RCC 7860 (cell line): ENCODE measurements at regions not wholly inside any gene's neighbourhood (a gene's known extent, or its start where the extent isn't known, plus 50 kb on each side); places are given as distances from the start of the nearest gene placed in this dataset.

Experiments
- DNase-seq: peaks from one replicate; pipeline ENCODE4 v3.0.0-alpha.2; 2015; ENCODE audit warnings: low spot score
- FAIRE-seq: peaks from 2 replicates; lab custom pipeline; 2012; peaks lifted over from hg19 to GRCh38; lab: Jason Lieb, UNC

GRCh38 chr2:236960531-236960930 is 125.2 kb upstream of the COPS8 start:
- no peak for DNase-seq
- FAIRE-seq: no peak

GRCh38 chr2:236962816-236963215 is 122.9 kb upstream of the COPS8 start:
- FAIRE-seq: no peak
- no peak for DNase-seq

- DNase-seq (no peak), FAIRE-seq (no peak)
Measured at GRCh38 chr2:236963631-236964182, 122.0 kb upstream of the COPS8 start.

GRCh38 chr2:236964291-236964690 is 121.4 kb upstream of the COPS8 start:
- FAIRE-seq (no peak), DNase-seq (no peak)

- no peak for DNase-seq
- FAIRE-seq: no peak
Measured at GRCh38 chr2:236965021-236965840, 120.5 kb upstream of the COPS8 start.

GRCh38 chr2:236965841-236966096 is 119.9 kb upstream of the COPS8 start:
- FAIRE-seq (no peak), DNase-seq (no peak)

GRCh38 chr2:236967499-236967783 is 118.2 kb upstream of the COPS8 start:
- no peak for DNase-seq

GRCh38 chr2:236968101-236968879 is 117.4 kb upstream of the COPS8 start:
- no peak for DNase-seq
- no peak for FAIRE-seq

More at GRCh38 chr2:236967499-236967783, 118.2 kb upstream of the COPS8 start:
- FAIRE-seq: no peak

- no peak for DNase-seq
- FAIRE-seq: no peak
Measured at GRCh38 chr2:236968880-236969534, 116.7 kb upstream of the COPS8 start.

- DNase-seq (no peak), FAIRE-seq (no peak)
Measured at GRCh38 chr2:236969767-236970655, 115.7 kb upstream of the COPS8 start.

- DNase-seq (no peak), FAIRE-seq (no peak)
Measured at GRCh38 chr2:236970656-236971010, 115.1 kb upstream of the COPS8 start.

- FAIRE-seq (no peak), DNase-seq (no peak)
Measured at GRCh38 chr2:236971131-236971821, 114.4 kb upstream of the COPS8 start.

- DNase-seq (no peak), FAIRE-seq (no peak)
Measured at GRCh38 chr2:236971919-236972381, 113.7 kb upstream of the COPS8 start.

- peak; percentile 84 for FAIRE-seq
- DNase-seq: peak; percentile 77
Measured at GRCh38 chr2:236972491-236973342, 113.0 kb upstream of the COPS8 start.

GRCh38 chr2:236973343-236973980 is 112.2 kb upstream of the COPS8 start:
- FAIRE-seq (no peak), DNase-seq (no peak)

GRCh38 chr2:236974148-236974547 is 111.5 kb upstream of the COPS8 start:
- no peak for DNase-seq
- FAIRE-seq: no peak

- FAIRE-seq: no peak
- DNase-seq: no peak
Measured at GRCh38 chr2:236974752-236975151, 110.9 kb upstream of the COPS8 start.

- DNase-seq (no peak), FAIRE-seq (no peak)
Measured at GRCh38 chr2:236975766-236976165, 109.9 kb upstream of the COPS8 start.
